Epidermal melanocyte (primary cell): ENCODE measurements at regions not wholly inside any gene's neighbourhood (a gene's known extent, or its start where the extent isn't known, plus 50 kb on each side); places are given as distances from the start of the nearest gene placed in this dataset.

Experiments used
- DNase-seq: peaks from one replicate; pipeline ENCODE4 v3.0.0; 2011; ENCODE audit warnings: low spot score; ENCODE audit not compliant: insufficient read length

DNA sequence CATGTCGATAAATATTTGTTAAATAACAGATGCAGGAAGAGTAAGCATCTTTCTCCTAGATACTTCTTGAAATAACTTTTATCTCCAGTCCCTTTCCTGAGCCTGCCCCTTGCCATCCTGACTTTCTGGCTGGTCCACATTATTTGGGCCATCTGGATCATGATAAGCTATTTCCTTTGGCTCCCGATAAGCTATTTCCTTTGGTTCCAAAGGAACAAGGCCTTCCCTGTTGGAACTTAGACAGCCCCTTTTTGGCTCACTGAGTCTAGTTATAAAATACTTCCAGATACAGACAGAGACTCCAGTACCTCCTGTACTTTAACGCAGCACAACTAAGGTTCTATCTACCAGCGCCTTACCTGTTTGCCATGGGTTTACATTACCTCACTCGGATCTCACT lies 205.3 kb upstream of the CCDC150 start:
- no peak for DNase-seq

DNA sequence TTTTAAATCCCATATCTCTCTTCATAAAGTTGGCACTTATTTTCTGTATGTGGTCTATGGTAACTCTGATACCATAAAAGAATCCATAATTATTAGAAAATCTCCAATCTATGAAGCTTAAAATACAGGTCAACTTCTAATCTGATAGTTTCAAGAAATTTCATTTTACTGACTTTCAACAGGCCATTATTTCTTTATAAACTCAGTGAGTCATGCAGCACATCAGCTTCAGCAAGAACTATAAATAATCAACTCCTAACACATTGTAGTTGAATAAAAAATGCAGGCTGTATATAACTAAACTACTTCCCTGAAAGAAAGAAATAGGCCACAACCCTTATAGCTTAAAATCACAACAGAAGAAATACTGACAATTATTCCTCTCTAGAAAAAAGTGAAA lies 204.3 kb upstream of the CCDC150 start:
- DNase-seq, result no peak

DNA sequence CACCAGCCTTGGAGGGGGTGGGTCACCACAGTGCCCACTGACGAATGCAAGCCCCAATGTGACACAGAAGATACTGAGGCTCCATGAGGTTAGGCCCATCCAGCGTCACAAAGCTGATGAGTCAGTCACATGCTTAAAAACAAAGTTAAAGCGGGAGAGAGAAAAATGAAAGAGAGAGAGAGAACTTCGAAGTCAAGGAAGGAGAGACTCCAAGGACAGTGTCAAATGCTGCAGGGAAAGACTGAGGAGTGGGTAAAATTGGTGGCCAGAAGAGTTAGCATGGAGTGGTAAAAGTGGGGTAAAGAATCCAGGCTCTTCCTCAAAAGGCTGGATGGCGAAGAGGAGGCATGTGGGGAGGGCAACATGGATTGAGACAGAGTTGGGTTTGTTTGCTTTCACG lies 201.9 kb upstream of the CCDC150 start:
- DNase-seq, result no peak

DNA sequence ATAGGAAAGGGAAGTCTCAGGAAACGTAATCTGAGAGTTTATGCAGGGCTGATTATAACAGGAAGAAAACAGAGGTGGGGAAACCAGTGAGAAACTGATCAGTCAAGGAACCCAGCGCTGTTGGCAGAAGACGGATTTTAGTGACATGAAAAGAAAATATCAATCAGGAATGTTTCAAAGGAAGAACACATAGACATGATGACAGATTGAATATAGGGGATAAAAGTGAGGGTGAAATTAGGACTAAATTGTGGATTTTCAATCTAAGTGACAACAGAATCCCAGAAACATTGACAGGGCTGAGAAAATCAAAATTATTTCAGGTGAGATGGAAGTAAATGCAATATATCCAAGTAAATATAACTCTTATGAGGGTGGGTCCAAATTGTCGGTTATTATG lies 199.8 kb upstream of the CCDC150 start:
- no peak for DNase-seq

DNA sequence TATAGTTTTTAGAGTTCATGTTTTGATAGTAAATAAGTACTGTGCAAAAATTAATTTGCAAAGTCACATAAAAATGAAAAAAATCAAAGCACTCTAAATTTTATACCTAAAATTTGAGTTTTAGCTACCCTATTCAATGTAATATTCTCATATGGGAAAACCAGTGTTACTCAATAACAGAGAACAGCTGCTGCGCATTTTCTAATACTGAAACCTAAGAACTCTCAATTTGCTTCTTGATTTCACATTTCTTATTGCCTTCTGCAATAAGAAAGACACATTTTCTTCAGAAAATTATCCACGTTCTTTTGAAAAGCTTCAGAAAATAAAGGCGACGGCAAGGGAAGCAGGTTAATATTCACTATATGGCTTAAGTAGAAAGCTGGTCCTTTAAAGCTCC lies 199.1 kb upstream of the CCDC150 start:
- no peak for DNase-seq

DNA sequence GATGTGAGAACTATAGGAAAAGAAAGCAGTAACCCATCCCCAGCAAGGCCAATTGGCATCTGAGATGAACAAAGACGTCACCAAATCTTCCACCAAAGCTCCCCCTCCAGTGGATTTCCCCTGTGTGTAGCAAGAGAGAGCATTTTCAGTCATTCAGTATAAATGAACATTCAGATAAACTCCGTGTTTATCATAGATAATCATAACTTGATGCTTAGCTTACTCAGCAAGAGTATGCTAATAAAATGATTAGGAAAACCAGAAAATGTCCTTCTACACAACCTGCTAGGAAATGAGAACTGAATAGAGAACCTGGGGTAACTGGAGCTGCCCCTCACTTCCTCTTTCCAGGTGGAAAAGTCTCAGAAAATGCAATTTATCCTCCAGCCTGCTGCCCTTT lies 198.0 kb upstream of the CCDC150 start:
- DNase-seq, result no peak

DNA sequence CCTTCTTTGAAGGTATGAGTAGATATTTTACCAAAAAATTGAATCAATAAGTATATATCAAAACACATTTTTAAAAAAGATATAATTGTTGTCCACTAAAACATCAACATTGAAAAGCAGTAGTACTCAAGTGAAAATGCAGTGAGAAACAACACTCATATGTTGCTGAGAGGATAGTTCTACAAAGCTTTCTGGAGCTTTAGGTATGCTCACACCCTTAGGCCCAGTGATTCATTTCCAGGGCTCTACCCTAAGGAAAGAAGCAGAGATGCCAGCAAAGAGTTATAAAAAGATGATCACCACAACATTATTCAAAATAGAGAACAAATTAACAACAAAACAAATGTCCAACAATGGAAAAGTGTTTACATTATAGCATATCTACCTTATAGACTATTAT lies 197.3 kb upstream of the CCDC150 start:
- DNase-seq, result no peak

DNA sequence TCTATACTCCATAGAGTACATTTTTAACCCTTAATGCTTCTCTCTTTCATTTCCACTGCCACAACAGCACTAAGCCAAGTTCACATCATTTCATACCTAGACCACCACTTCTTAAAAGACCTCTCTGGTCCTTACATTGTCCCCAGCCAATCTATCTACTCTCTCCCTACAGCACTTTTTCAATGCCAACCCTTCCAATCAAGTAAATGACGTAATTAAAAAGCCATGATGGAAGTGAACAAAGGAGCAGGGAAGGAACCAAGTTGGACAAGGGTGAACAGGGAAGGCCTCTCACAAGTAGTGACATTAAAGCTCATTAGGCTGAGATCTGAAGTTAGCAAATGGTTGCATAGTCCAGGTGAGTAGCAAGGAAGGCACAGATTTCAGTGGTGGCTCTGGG lies 195.1 kb upstream of the CCDC150 start:
- DNase-seq, result no peak

DNA sequence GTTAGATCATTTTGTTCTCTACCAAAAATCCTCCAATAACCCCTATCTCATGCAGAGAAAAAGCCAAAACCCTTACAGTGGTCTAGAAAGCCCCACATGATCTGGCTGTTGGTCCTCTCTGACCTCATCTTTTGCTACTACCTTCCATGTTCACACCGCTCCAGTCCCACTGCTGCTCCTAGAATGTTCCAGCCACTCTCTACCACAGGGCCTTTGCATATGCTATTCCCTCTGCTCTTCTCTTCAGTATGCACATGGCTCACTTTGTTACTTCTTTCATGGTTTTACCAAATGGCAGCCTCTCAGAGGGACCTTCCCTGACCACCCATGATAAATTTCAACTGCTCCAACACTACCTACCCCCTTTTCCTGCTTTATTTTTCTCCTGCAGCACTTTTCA lies 193.5 kb upstream of the CCDC150 start:
- no peak for DNase-seq

DNA sequence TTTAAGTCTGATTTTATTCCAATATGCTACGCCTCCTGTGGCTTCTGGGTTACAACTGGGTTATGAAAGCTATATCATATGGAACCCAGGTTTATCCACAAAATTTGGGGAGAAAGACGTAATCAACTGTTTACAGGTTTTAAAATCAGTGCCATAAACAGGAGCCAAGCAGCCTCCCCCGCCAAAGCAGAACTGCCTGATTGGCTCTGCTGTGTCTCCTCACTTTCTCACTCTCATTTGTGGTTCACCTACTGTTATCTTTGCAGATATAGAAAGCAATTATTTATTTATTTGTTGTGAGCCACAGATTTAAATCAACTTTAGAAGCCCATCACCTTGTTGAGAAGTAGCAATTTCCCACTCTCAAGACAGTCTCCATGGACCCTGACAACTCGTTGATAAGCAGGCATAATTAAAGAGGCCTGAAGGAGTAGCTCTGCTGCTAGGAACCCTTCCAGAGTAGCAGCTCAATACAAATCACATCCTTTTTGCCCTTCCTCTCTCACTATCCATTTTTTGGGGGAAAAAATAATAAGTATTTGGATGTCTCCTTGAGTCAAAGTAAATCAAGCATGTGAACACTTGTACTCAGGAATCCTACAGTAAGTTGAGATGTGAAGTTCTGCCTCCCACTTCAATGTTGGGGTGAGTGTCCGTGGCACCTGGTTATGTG lies 191.0 kb upstream of the CCDC150 start:
- DNase-seq, result no peak

DNA sequence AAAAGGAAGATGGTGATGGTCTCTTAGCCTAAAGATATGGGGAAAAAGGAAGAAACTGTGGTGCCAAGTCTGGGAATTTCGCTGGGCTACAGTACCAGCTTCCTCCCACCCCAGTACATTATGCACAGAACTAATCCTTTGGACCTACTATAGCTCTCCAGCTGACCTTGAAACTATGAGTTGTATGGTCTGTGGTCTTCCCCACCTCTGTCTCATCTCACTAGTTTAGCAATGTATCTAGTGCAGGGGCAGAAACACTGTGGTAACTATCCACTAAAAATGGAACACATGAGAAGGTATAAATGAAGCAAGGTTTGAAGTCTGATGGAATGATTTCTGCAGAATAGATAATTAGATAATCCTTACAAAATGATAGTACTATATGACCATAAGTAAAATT lies 190.4 kb upstream of the CCDC150 start:
- DNase-seq, result no peak

DNA sequence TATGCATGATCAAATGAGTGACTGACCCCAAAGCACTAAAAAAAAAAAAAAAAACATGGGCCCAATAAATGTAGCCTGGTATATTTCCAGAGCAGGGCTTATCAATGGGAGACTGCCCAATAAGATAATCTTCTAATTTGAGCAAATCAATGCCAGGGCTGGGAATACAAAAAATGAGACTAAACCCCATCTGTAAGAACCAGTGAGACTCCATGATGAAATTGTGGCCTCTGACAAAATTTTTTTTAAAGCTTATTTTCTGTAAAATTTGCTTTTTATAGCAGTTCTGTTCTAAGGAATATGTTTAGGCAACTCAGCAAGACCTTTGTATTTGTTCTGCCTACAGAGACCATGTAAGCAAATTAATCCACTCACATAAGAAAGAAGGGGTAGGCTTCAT lies 186.8 kb upstream of the CCDC150 start:
- DNase-seq, result no peak

DNA sequence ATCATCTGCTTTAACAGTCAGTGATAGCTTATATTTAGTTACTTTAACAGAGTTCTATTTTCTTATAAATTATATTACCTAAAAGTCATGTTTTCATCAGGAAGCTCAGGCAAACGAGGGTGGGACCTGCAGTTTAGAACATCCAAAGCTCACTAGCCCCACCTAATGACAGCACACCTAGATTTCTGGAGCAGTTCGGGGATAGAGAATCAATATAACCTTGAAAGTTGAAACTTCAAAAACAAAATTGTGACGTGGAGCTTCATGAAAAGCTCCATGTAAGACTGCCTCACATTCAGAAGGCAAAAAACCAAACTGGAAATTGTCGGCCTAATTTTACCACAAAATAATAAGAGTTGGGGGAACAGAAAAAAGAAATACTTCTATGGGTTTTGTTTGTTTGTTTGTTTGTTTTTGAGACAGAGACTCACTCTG lies 185.9 kb upstream of the CCDC150 start:
- no peak for DNase-seq

DNA sequence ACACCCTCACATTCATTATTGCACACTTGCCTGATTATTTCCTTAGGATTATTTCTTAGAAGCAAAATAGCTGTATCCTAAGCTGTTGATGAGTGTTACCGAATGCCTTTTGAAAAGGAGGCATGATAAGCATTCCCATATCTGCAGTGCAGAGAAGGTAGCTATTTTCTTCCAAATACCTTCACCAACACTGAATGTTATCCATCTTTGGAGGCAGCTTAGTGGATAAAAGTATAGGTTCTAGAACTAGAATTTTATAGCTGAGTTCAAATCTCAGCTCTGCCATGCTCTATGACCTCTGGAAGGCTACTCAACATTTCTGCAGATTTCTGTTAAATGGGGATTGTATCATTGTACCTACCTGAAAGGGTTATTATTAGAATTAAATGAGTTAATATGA lies 185.0 kb upstream of the CCDC150 start:
- DNase-seq, result no peak

DNA sequence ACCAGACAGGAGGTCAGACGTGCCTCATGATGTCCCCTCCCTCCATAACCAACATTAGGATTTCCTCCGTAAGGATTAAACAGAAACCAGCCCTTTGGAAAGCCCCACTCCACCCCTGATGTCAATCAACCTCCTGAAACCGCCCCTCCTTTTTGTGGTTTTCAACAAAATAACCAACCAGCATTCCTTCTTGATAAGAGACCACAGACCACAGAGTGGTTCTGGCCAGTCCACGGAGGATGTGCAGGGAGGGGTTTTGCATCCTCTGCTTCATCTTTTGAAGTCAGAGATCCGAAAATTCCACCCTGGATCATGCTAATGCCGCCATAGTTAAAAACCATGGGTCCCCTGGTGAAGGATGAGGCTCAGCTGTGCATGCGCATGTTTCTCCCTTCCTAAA lies 180.0 kb upstream of the CCDC150 start:
- DNase-seq, result no peak

DNA sequence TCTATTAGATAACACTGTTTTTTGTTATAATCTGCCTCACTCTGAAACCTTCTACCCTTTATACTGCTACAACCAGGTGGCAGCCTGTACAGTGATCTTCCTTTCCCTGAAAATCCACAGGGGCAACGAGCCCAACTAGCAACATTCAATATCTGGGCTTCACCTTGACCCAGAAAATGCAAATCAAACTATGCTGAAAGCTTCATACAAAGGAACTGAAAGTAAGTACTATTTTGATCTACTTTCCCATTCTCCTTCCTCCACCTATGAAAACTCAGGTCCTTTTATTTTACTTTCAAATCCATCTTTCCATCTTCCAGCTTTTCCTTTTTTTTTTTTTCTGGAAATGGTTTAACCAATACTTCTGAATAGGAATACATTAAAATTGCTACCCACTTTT lies 175.8 kb upstream of the CCDC150 start:
- no peak for DNase-seq

DNA sequence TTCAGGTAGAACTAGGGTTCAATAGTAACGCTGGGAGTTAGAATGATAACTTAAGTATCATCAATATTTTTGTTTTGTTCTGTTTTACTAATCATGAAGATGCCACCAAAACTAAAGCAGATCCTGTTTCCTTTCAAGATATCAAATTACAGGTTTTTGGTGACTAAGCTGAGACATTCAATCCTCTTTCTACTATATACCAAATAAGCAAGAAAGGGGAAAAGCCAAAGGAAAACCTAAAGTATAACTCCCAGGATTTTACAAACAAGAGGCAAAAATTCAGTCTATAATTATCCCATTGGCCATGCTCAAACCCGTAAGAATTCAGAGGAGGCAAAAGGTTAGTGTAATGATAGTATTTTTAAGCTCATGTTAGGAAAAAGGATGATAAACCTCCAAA lies 175.2 kb upstream of the CCDC150 start:
- DNase-seq, result no peak

DNA sequence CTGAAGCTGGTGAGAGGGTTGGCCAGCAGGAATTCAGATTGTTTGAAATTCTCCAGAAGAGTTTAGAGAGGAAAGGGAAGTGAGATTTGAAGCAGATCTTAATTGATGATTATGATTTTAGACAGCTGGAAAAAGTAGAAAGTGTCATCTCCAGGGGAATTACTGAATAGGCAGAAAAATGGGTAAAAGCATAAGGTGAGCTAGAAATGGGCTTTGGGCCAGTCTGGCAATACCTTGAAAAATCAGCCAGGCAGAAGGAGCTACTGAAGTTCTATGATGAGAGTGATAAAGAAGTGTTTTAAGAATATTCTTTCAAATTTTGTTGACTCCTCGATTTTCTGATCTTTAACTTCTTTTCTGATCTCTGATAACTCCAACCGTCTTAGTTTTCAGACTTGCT lies 172.9 kb upstream of the CCDC150 start:
- DNase-seq, result no peak

DNA sequence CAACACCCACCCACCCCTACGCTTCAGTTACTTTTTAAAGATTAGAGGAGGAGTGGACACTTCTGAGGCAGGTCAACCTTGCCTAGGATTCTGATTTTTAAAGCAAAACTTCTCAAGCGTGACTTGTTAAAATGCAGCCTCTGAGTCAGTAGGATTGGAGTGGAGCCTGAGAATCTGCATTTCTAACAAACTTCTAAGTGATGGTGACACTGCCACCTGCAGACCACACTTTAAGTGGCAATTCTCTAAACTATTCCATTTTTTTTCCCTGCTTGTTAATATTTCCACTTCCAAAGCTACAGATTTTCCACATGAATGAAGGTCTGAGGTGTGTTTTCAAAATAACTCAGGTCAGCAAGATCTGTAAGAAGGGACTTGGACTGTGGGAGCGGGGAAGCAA lies 171.1 kb upstream of the CCDC150 start:
- no peak for DNase-seq

DNA sequence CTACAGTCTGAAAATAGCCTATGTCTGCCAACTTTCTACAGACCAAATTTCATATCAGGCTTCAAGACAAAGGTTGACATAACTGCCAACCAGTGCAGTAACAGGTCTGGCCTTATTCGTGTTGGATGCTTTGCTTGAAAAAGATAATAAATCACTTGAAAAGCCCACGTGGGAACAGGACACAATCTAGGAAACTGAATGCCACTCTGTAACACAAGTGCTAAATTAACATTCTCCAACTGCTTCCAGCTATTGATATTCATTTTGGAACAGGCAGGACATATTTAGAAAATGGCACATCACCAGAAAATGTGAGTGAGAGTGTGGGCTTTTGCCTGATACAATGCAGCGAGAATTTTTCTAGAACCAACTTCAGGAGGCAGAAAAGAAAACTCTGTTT lies 165.9 kb upstream of the CCDC150 start:
- no peak for DNase-seq

DNA sequence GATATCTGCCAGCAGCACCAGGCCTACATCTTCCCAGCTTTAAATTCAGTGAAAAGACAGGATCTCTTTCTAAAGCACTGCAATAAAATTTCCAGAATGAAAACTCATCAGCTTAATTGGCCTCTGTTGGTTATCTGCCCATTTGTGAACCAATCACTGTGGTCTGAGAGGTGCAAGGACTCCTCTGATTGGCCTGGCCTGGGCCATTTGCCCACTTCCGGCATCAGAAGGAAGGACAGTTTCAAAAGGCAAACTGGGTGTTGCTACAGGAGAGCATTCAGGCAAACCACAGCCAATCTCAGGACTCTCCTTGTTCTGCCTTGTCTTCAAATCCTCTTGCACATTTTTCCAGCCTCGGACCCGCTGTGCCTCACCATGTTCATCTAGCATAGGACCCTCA lies 163.9 kb upstream of the CCDC150 start:
- DNase-seq, result no peak

DNA sequence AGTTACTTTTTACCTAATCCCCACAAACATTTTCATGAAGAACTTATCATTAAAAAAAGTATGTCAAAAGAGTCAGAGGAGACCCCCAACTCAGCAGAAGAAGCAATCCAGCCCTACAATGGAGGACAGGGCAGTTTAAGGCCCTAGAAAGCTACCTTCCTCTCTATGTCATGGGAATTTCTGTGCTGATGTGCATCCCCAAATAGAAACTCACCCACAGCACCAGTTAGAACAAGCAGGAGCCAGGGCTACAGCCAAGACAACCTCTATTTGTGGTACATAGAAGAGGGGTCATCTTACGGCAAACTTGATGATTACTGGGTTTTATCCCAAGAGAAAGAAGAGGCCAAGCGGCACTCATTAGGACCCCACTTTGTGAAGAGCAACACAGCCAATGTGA lies 160.9 kb upstream of the CCDC150 start:
- no peak for DNase-seq

DNA sequence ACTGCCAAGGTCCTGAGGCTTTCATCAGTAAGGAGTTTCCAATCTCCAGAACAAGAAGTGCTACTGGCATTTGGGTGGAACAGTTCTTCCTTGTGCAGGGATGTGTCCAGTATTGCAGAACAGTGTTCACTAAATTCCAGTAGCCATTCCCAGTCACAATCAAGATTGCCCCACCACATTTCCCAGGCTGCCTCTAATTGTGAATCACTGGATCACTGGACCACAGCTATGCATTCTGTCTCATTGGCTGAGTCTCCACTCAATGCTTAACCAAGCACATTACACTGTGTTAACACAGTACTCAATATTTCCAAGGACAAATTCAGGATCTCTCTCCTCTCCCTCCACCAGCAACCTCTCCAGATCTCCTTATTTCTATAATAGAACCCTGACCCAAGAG lies 160.2 kb upstream of the CCDC150 start:
- DNase-seq, result no peak

DNA sequence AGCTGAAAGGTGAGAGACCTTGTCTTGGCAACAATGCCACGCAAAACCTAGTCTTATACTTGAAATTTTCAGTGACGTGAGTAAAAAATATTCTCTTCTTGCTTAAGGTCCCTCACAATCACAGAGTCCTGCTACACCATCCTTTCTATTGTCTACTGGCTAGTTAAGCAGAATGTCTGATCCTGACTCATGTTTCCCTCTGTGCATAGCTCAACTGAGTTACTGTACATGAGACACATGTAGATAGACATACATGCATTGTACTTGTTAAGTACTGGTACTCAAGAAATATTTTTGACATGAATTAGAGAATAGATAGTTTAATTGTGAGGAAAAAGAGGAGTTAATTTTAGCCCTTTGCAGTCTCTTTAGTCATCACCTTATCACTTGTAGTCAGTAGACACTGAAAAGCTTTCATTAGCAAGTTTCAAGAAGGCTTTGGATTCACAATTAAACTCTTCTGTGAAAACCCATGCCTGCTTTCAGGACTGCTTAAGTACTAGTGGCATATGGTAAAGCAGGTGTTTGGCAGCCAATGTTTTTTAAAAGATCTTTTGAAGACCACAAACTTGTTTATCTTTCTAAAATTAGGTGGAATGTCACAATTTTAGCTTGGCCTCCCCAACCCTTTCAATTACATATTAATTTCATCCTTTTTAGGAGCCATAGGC lies 158.7 kb upstream of the CCDC150 start:
- DNase-seq, result no peak
